GM18505 (cell line): ENCODE measurements at regions not wholly inside any gene's neighbourhood (a gene's known extent, or its start where the extent isn't known, plus 50 kb on each side); places are given as distances from the start of the nearest gene placed in this dataset.
"Not testable (repeated sequence)": the region's sequence is repeated elsewhere in the genome, so short reads cannot be mapped to it uniquely, and the experiment has no call there.

Experiments
- ATAC-seq: cut with Tn5 transposase; IDR thresholded peaks from one replicate; pipeline ENCODE4 v1.9.1; 2021; ENCODE audit not compliant: unreplicated experiment
- POLR2A ChIP-seq: IDR thresholded peaks from 4 replicates; pipeline ENCODE4 v1.6.1; 2011; ENCODE audit warnings: borderline replicate concordance; ENCODE audit not compliant: insufficient read depth, insufficient read length; ENCODE audit errors: extremely low read depth

GRCh38 chr12:131230340-131231031 lies 276.8 kb downstream of the ADGRD1 start:
- TF ChIP-seq POLR2A, result no peak
- ATAC-seq, result no peak

- TF ChIP-seq POLR2A, result no peak
- ATAC-seq, result no peak
Observed at GRCh38 chr12:131231032-131231980, 277.6 kb downstream of the ADGRD1 start.

GRCh38 chr12:131232036-131232435 lies 278.3 kb downstream of the ADGRD1 start:
- no peak for TF ChIP-seq POLR2A
- ATAC-seq, result no peak

- ATAC-seq, result not testable (repeated sequence)
Observed at GRCh38 chr12:131232872-131233271, 279.2 kb downstream of the ADGRD1 start.

GRCh38 chr12:131233850-131234789 lies 280.4 kb downstream of the ADGRD1 start:
- ATAC-seq, result not testable (repeated sequence)

- not testable (repeated sequence) for ATAC-seq
Observed at GRCh38 chr12:131234841-131235271, 281.1 kb downstream of the ADGRD1 start.

GRCh38 chr12:131235871-131236271 lies 282.2 kb downstream of the ADGRD1 start:
- no peak for ATAC-seq
- TF ChIP-seq POLR2A, result no peak

- ATAC-seq, result peak; percentile 53
- no peak for TF ChIP-seq POLR2A
Observed at GRCh38 chr12:131239384-131240094, 285.8 kb downstream of the ADGRD1 start.

GRCh38 chr12:131241517-131241916 lies 287.8 kb downstream of the ADGRD1 start:
- TF ChIP-seq POLR2A, result no peak
- no peak for ATAC-seq

GRCh38 chr12:131242741-131243496 lies 289.2 kb downstream of the ADGRD1 start:
- TF ChIP-seq POLR2A, result no peak
- ATAC-seq, result no peak

GRCh38 chr12:131244157-131244688 lies 290.5 kb downstream of the ADGRD1 start:
- ATAC-seq, result not testable (repeated sequence)

- ATAC-seq, result not testable (repeated sequence)
Observed at GRCh38 chr12:131245161-131245560, 291.5 kb downstream of the ADGRD1 start.
